GM20000 (cell line): ENCODE measurements at regions not wholly inside any gene's neighbourhood (a gene's known extent, or its start where the extent isn't known, plus 50 kb on each side); places are given as distances from the start of the nearest gene placed in this dataset.

Experiments
- DNase-seq: peaks from one replicate; pipeline ENCODE4 v3.0.0; 2012; ENCODE audit warnings: low spot score
- CTCF ChIP-seq: IDR thresholded peaks from 2 replicates; pipeline ENCODE4 v1.5.1; 2012; ENCODE audit warnings: mild to moderate bottlenecking, control low read depth; ENCODE audit errors: extremely low read depth, missing control alignments

DNA sequence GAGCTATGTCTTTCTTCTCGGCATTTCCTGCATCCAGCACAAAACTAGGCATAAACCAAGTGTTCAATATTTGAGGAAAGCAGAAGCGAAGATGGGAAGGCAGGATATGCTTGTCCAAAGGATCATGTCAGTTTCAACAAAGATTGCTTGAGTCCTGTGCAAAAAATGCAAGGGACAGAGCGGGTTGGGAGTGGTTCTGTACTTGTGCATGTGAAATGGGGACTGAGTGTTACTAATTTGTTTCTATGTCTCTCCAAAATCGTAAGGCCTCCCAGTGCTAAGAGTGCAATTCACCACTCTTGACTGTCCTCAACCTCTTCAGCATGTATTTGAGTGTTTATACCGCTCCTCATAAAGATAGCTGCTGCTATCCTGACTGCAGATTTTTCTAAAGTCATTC is 166.2 kb downstream of the DLEU7 start:
- DNase-seq: no peak
- no peak for TF ChIP-seq CTCF

GRCh38 chr13:50677687-50678463 is 165.6 kb downstream of the DLEU7 start:
- no peak for TF ChIP-seq CTCF
- no peak for DNase-seq

- no peak for DNase-seq
- TF ChIP-seq CTCF: no peak
Measured at GRCh38 chr13:50678464-50679162, 164.9 kb downstream of the DLEU7 start.

- no peak for TF ChIP-seq CTCF
- DNase-seq: no peak
Measured at GRCh38 chr13:50679321-50679720, 164.2 kb downstream of the DLEU7 start.

DNA sequence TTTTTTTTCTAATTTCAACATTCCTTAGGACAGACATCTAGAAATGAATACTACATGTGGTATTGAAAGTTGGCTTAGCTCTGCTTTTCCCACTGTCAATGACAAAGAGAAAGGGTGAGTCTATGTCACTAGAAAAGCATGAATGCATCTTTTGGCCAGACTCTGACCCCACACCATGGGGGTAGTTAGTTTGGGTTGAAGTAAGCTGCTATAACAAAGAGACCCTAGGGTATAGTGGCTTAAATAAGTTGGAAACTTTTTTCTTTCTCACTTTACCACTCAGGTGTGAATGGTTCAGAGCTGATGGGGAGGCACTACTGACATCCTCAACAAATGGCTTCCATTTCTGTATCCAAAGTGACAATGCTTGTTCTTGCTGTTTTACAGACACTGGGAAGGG is 161.5 kb downstream of the DLEU7 start:
- TF ChIP-seq CTCF: no peak
- DNase-seq: no peak

- TF ChIP-seq CTCF: no peak
- DNase-seq: no peak
Measured at GRCh38 chr13:50682966-50683365, 160.5 kb downstream of the DLEU7 start.

GRCh38 chr13:50684366-50684765 is 159.1 kb downstream of the DLEU7 start:
- DNase-seq: no peak
- no peak for TF ChIP-seq CTCF
